Fibroblast of lung (primary cell): ENCODE measurements at regions not wholly inside any gene's neighbourhood (a gene's known extent, or its start where the extent isn't known, plus 50 kb on each side); places are given as distances from the start of the nearest gene placed in this dataset.

Source experiments
- EZH2 ChIP-seq: IDR thresholded peaks from 2 replicates; pipeline ENCODE4 v1.5.1; 2012; ENCODE audit warnings: low read length, control low read depth, mild to moderate bottlenecking; ENCODE audit errors: missing control alignments
- TF ChIP-seq, protein P1 (sequence below), 2 donors: IDR thresholded peaks in 1 of 2; conservative IDR thresholded peaks in 1 of 2; 1 replicate in 1 of 2; 2 replicates in 1 of 2; pipeline ENCODE4 v1.5.1; 2011 to 2012; ENCODE audit warnings: low read length in 2 of 2, control low read depth in 1 of 2, inconsistent platforms in 1 of 2, low read depth in 1 of 2, mild to moderate bottlenecking in 1 of 2

DNA sequence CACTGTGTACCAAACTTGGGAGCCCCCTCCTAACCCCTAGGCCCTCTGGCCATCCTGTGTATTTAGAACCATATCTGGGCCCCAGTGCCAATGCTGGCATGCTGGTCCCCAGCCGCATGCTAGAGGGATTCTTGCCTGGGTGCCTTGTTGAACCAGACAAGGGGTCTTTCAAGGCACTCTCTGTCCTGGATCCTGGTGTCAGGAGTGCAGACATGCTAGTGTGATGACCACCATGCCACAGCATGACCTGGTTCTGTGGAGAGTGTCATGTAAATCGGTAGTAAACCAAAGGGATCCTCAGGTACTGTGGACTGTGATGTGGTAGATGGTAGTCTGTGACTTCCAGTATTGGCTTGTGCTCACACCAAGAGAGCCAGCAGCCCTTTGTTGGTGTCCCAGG, 222.2 kb upstream of the PODXL start:
- TF ChIP-seq, protein P1, sequence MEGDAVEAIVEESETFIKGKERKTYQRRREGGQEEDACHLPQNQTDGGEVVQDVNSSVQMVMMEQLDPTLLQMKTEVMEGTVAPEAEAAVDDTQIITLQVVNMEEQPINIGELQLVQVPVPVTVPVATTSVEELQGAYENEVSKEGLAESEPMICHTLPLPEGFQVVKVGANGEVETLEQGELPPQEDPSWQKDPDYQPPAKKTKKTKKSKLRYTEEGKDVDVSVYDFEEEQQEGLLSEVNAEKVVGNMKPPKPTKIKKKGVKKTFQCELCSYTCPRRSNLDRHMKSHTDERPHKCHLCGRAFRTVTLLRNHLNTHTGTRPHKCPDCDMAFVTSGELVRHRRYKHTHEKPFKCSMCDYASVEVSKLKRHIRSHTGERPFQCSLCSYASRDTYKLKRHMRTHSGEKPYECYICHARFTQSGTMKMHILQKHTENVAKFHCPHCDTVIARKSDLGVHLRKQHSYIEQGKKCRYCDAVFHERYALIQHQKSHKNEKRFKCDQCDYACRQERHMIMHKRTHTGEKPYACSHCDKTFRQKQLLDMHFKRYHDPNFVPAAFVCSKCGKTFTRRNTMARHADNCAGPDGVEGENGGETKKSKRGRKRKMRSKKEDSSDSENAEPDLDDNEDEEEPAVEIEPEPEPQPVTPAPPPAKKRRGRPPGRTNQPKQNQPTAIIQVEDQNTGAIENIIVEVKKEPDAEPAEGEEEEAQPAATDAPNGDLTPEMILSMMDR (conservative IDR thresholded peaks at IDR 0.05 in 1 of 2, IDR thresholded peaks at IDR 0.05 in 1 of 2; ENCODE audit: low read depth in 1 of 2, low read length in 2 of 2): no peak
- no peak for TF ChIP-seq EZH2
